H1 (cell line): ENCODE measurements at regions not wholly inside any gene's neighbourhood (a gene's known extent, or its start where the extent isn't known, plus 50 kb on each side); places are given as distances from the start of the nearest gene placed in this dataset.

Source experiments
- CTCF ChIA-PET: fragments of 300-600 bp; sonication (Branson Sonifier 250); formaldehyde crosslinking; loops from one replicate; lab custom pipeline; 2021; ENCODE audit not compliant: partially characterized antibody; lab: Charles Lee
- POLR2A ChIA-PET: fragments of 300-600 bp; sonication (Branson Sonifier 250); formaldehyde crosslinking; loops from one replicate; lab custom pipeline; 2021; ENCODE audit warnings: inconsistent platforms; ENCODE audit not compliant: partially characterized antibody; lab: Charles Lee
- DNase-seq, 2 experiments: peaks; one replicate each; pipeline versions ENCODE4 v3.0.0 to v3.0.0-alpha.2; 2010 to 2022; ENCODE audit warnings: low spot score in 2 of 2, low read depth in 1 of 2, mixed read lengths in 1 of 2
- FAIRE-seq: peaks from 2 replicates; lab custom pipeline; 2011; peaks lifted over from hg19 to GRCh38; lab: Jason Lieb, UNC
- H2AFZ ChIP-seq: 2 replicates; pipeline ENCODE4 v1.8.1; 2012; ENCODE audit warnings: low read length, inconsistent platforms
- H2AK5ac ChIP-seq: 2 replicates; pipeline ENCODE4 v1.6.1; 2013; ENCODE audit warnings: low read depth, low read length
- H2BK120ac ChIP-seq: replicated peaks from 2 replicates; pipeline ENCODE3; 2013; ENCODE audit warnings: low read depth, low read length, inconsistent platforms
- H2BK12ac ChIP-seq: 2 replicates; pipeline ENCODE4 v1.6.1; 2013; ENCODE audit warnings: low read depth, low read length
- H2BK15ac ChIP-seq: 2 replicates; pipeline ENCODE4 v1.6.1; 2013; ENCODE audit warnings: low read length
- H2BK20ac ChIP-seq: 2 replicates; pipeline ENCODE4 v1.6.1; 2013; ENCODE audit warnings: low read length
- H2BK5ac ChIP-seq: 2 replicates; pipeline ENCODE4 v1.6.1; 2013; ENCODE audit warnings: low read depth, low read length
- H3K14ac ChIP-seq: 2 replicates; pipeline ENCODE4 v1.6.1; 2013; ENCODE audit warnings: inconsistent platforms; ENCODE audit not compliant: insufficient read length
- H3K18ac ChIP-seq: 2 replicates; pipeline ENCODE4 v1.6.1; 2013; ENCODE audit warnings: low read length; ENCODE audit errors: extremely low read depth
- H3K23ac ChIP-seq: 2 replicates; pipeline ENCODE4 v1.6.1; 2013; ENCODE audit warnings: inconsistent platforms; ENCODE audit not compliant: insufficient read length
- H3K23me2 ChIP-seq: 2 replicates; pipeline ENCODE4 v1.6.1; 2013; ENCODE audit warnings: low read depth, low read length
- H3K27ac ChIP-seq: 2 replicates; pipeline ENCODE4 v1.6.1; 2011; ENCODE audit warnings: low read depth, low read length, inconsistent platforms
- H3K27me3 ChIP-seq, 4 experiments: replicated peaks in 1 of 4; 1 replicate in 1 of 4; 2 replicates in 3 of 4; pipeline versions ENCODE4 v1.6.1 to v1.8.1; 2011 to 2013; ENCODE audit warnings: low read length in 3 of 4, mild to moderate bottlenecking in 3 of 4, inconsistent platforms in 2 of 4, mixed read lengths in 2 of 4, moderate library complexity in 1 of 4; ENCODE audit not compliant: control insufficient read depth in 3 of 4, insufficient read depth in 3 of 4; ENCODE audit errors: extremely low read depth in 1 of 4
- H3K36me3 ChIP-seq, 4 experiments: 2 replicates each; pipeline versions ENCODE4 v1.6.1 to v1.8.1; 2011 to 2013; ENCODE audit warnings: mild to moderate bottlenecking in 4 of 4, low read length in 3 of 4, moderate library complexity in 2 of 4, control low read depth in 1 of 4, inconsistent platforms in 1 of 4; ENCODE audit not compliant: insufficient read depth in 4 of 4, control insufficient read depth in 2 of 4
- H3K4ac ChIP-seq: replicated peaks from 2 replicates; pipeline ENCODE3; 2013; ENCODE audit warnings: low read length, low read depth, mixed read lengths, inconsistent platforms; ENCODE audit not compliant: insufficient read length
- H3K4me1 ChIP-seq, 4 experiments: replicated peaks in 1 of 4; 1 replicate in 1 of 4; 2 replicates in 3 of 4; pipeline versions ENCODE4 v1.6.1 to v1.8.1; 2011 to 2013; ENCODE audit warnings: low read length in 3 of 4, inconsistent platforms in 2 of 4, mixed read lengths in 1 of 4; ENCODE audit not compliant: insufficient read depth in 4 of 4, control insufficient read depth in 3 of 4
- H3K4me2 ChIP-seq, 2 experiments: 2 replicates each; pipeline versions ENCODE4 v1.6.1 to v1.8.1; 2011 to 2013; ENCODE audit warnings: low read depth in 2 of 2, low read length in 2 of 2, control low read depth in 1 of 2, inconsistent platforms in 1 of 2, mild to moderate bottlenecking in 1 of 2; ENCODE audit not compliant: insufficient read depth in 1 of 2
- H3K4me3 ChIP-seq, 4 experiments: fragments of 200-600, 300-600 bp in 1 of 4; sonication (generic), shearing (Covaris generic), sonication (Bioruptor Twin) in 1 of 4; 2 replicates each; pipeline versions ENCODE4 v1.5.1 to v1.8.1; 2011 to 2016; ENCODE audit warnings: low read length in 4 of 4, low read depth in 3 of 4, control low read depth in 2 of 4, inconsistent platforms in 2 of 4, mild to moderate bottlenecking in 2 of 4, mixed read lengths in 1 of 4, moderate library complexity in 1 of 4; ENCODE audit not compliant: insufficient read depth in 2 of 4; ENCODE audit errors: extremely low read depth in 1 of 4
- H3K56ac ChIP-seq: replicated peaks from 2 replicates; pipeline ENCODE3; 2013; ENCODE audit warnings: low read depth, mild to moderate bottlenecking, mixed read lengths, low read length, inconsistent platforms; ENCODE audit not compliant: insufficient read length
- H3K79me1 ChIP-seq: 2 replicates; pipeline ENCODE4 v1.6.1; 2013; ENCODE audit warnings: low read depth, low read length, control low read depth
- H3K79me2 ChIP-seq, 2 experiments: 2 replicates each; pipeline versions ENCODE4 v1.6.1 to v1.8.1; 2012 to 2013; ENCODE audit warnings: low read length in 2 of 2, mild to moderate bottlenecking in 2 of 2, inconsistent platforms in 1 of 2; ENCODE audit not compliant: insufficient read depth in 2 of 2, control insufficient read depth in 1 of 2
- H3K9ac ChIP-seq, 4 experiments: replicated peaks in 1 of 4; 1 replicate in 1 of 4; 2 replicates in 3 of 4; pipeline versions ENCODE4 v1.6.1 to v1.8.1; 2011 to 2013; ENCODE audit warnings: low read depth in 3 of 4, low read length in 3 of 4, control low read depth in 2 of 4, mild to moderate bottlenecking in 2 of 4, moderate library complexity in 2 of 4, inconsistent platforms in 1 of 4; ENCODE audit errors: extremely low read depth in 1 of 4
- H3K9me3 ChIP-seq, 2 experiments: 2 replicates each; pipeline versions ENCODE4 v1.6.1 to v1.8.1; 2012 to 2013; ENCODE audit warnings: mild to moderate bottlenecking in 2 of 2, moderate library complexity in 2 of 2, control low read depth in 1 of 2, inconsistent platforms in 1 of 2, low read depth in 1 of 2, low read length in 1 of 2, mixed read lengths in 1 of 2; ENCODE audit not compliant: insufficient read depth in 2 of 2
- H4K20me1 ChIP-seq, 2 experiments: replicated peaks in 1 of 2; 2 replicates each; pipeline versions ENCODE3 to v1.8.1; 2011 to 2013; ENCODE audit warnings: inconsistent platforms in 2 of 2, low read length in 2 of 2, mild to moderate bottlenecking in 1 of 2; ENCODE audit not compliant: insufficient read depth in 2 of 2, control insufficient read depth in 1 of 2
- H4K5ac ChIP-seq: 2 replicates; pipeline ENCODE4 v1.6.1; 2013; ENCODE audit warnings: low read length, low read depth, mixed read lengths, inconsistent platforms; ENCODE audit not compliant: insufficient read length
- H4K8ac ChIP-seq: 2 replicates; pipeline ENCODE4 v1.8.0; 2013; ENCODE audit warnings: mild to moderate bottlenecking, moderate library complexity, low read length, inconsistent platforms; ENCODE audit not compliant: insufficient read depth; ENCODE audit errors: extremely low read depth
- H4K91ac ChIP-seq: replicated peaks from 2 replicates; pipeline ENCODE3; 2013; ENCODE audit warnings: low read length, mixed read lengths, inconsistent platforms; ENCODE audit not compliant: insufficient read length
- WGBS, 2 experiments: shearing (Covaris generic) in 1 of 2; methylation state at CpG; one replicate each; pipeline versions ENCODE4 v1.1.6 to v1.1.7; 2013 to 2015; ENCODE audit warnings: low lambda C conversion rate in 2 of 2, mixed read lengths in 2 of 2, inconsistent platforms in 1 of 2, low coverage in 1 of 2, missing lambda C conversion rate in 1 of 2; ENCODE audit not compliant: insufficient replicate concordance in 2 of 2, insufficient coverage in 1 of 2, insufficient read length in 1 of 2; ENCODE audit errors: extremely low coverage in 1 of 2, missing lambda C conversion rate in 1 of 2; 5-methylcytosine and 5-hydroxymethylcytosine counted together
- TF ChIP-seq, protein P1 (sequence below): fragments of 300-600 bp; sonication (generic); IDR thresholded peaks from 2 replicates; pipeline ENCODE4 v1.7.1; 2012; ENCODE audit warnings: low read length, moderate library complexity, mild to moderate bottlenecking, inconsistent platforms; ENCODE audit not compliant: insufficient replicate concordance

DNA sequence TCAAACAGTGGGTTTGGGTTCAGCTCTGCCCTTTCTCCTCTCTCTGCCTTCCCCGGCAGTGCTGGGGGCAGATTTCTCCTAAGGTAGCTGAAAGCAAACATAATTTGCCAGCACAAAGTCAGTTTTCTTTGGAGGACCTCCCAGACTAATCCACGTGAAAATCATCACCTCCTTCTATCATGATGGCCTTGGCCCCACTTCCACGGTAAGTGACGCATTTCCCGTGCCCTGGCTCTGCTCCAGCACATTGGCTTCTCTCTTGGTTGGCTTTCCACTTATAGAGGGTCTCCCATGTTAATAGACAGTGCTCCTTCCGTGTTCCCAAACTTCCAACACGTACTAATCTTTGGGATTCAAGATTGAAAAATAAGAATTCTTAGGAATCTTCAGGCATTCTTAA lies 74.1 kb upstream of the TRIO start:
- CTCF ChIA-PET: interaction anchor here (0.6 to 1.2 kb wide), 6 partner anchors 13 to 330 kb away, joined by 3 to 5 read pairs (median 3); no protein-coding TSS in a partner anchor
- no peak overlapping the region for H3K27ac ChIP-seq
- TF ChIP-seq, protein P1, sequence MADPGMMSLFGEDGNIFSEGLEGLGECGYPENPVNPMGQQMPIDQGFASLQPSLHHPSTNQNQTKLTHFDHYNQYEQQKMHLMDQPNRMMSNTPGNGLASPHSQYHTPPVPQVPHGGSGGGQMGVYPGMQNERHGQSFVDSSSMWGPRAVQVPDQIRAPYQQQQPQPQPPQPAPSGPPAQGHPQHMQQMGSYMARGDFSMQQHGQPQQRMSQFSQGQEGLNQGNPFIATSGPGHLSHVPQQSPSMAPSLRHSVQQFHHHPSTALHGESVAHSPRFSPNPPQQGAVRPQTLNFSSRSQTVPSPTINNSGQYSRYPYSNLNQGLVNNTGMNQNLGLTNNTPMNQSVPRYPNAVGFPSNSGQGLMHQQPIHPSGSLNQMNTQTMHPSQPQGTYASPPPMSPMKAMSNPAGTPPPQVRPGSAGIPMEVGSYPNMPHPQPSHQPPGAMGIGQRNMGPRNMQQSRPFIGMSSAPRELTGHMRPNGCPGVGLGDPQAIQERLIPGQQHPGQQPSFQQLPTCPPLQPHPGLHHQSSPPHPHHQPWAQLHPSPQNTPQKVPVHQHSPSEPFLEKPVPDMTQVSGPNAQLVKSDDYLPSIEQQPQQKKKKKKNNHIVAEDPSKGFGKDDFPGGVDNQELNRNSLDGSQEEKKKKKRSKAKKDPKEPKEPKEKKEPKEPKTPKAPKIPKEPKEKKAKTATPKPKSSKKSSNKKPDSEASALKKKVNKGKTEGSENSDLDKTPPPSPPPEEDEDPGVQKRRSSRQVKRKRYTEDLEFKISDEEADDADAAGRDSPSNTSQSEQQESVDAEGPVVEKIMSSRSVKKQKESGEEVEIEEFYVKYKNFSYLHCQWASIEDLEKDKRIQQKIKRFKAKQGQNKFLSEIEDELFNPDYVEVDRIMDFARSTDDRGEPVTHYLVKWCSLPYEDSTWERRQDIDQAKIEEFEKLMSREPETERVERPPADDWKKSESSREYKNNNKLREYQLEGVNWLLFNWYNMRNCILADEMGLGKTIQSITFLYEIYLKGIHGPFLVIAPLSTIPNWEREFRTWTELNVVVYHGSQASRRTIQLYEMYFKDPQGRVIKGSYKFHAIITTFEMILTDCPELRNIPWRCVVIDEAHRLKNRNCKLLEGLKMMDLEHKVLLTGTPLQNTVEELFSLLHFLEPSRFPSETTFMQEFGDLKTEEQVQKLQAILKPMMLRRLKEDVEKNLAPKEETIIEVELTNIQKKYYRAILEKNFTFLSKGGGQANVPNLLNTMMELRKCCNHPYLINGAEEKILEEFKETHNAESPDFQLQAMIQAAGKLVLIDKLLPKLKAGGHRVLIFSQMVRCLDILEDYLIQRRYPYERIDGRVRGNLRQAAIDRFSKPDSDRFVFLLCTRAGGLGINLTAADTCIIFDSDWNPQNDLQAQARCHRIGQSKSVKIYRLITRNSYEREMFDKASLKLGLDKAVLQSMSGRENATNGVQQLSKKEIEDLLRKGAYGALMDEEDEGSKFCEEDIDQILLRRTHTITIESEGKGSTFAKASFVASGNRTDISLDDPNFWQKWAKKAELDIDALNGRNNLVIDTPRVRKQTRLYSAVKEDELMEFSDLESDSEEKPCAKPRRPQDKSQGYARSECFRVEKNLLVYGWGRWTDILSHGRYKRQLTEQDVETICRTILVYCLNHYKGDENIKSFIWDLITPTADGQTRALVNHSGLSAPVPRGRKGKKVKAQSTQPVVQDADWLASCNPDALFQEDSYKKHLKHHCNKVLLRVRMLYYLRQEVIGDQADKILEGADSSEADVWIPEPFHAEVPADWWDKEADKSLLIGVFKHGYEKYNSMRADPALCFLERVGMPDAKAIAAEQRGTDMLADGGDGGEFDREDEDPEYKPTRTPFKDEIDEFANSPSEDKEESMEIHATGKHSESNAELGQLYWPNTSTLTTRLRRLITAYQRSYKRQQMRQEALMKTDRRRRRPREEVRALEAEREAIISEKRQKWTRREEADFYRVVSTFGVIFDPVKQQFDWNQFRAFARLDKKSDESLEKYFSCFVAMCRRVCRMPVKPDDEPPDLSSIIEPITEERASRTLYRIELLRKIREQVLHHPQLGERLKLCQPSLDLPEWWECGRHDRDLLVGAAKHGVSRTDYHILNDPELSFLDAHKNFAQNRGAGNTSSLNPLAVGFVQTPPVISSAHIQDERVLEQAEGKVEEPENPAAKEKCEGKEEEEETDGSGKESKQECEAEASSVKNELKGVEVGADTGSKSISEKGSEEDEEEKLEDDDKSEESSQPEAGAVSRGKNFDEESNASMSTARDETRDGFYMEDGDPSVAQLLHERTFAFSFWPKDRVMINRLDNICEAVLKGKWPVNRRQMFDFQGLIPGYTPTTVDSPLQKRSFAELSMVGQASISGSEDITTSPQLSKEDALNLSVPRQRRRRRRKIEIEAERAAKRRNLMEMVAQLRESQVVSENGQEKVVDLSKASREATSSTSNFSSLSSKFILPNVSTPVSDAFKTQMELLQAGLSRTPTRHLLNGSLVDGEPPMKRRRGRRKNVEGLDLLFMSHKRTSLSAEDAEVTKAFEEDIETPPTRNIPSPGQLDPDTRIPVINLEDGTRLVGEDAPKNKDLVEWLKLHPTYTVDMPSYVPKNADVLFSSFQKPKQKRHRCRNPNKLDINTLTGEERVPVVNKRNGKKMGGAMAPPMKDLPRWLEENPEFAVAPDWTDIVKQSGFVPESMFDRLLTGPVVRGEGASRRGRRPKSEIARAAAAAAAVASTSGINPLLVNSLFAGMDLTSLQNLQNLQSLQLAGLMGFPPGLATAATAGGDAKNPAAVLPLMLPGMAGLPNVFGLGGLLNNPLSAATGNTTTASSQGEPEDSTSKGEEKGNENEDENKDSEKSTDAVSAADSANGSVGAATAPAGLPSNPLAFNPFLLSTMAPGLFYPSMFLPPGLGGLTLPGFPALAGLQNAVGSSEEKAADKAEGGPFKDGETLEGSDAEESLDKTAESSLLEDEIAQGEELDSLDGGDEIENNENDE: no peak

More for the DNA sequence above, 74.1 kb upstream of the TRIO start:
- Histone ChIP-seq H2BK12ac (no peak overlapping the region), H3K4me2 (no peak overlapping the region), H2AFZ (no peak overlapping the region), H3K14ac (no peak overlapping the region), H3K18ac (no peak overlapping the region), H3K79me1 (no peaks in the 10 kb centered on the region), H4K8ac (no peak overlapping the region), H3K36me3 (no peaks in the 10 kb centered on the region), H4K20me1 (no peaks in the 10 kb centered on the region), H3K9me3 (no peaks in the 10 kb centered on the region), H2BK20ac (no peak overlapping the region), H3K23me2 (no peaks in the 10 kb centered on the region), H2AK5ac (no peak overlapping the region), H4K91ac (no peak overlapping the region), H3K27me3 (no peaks in the 10 kb centered on the region), H3K56ac (no peak overlapping the region), H4K5ac (no peak overlapping the region), H3K79me2 (no peaks in the 10 kb centered on the region), H3K23ac (no peak overlapping the region), H3K9ac (no peak overlapping the region), H3K4me1 (no peaks in the 10 kb centered on the region), H3K4me3 (no peak overlapping the region), H3K4ac (no peak overlapping the region), H2BK5ac (no peak overlapping the region), H2BK120ac (no peak overlapping the region), H2BK15ac (no peak overlapping the region)
- FAIRE-seq (no peak), DNase-seq (no peak)
- 86% methylated on average over 7 of the region's 7 CpGs; no CpG with 5 or more reads in 1 of the 2 experiments for WGBS, 2 experiments
- POLR2A ChIA-PET: no interaction called here
